Panc1 (cell line): ENCODE measurements at regions not wholly inside any gene's neighbourhood (a gene's known extent, or its start where the extent isn't known, plus 50 kb on each side); places are given as distances from the start of the nearest gene placed in this dataset.

Source experiments
- POLR2AphosphoS5 ChIP-seq: IDR thresholded peaks from 2 replicates; pipeline ENCODE4 v1.6.1; 2012; ENCODE audit warnings: mild to moderate bottlenecking, low read depth, low read length, moderate library complexity
- SIN3A ChIP-seq: IDR thresholded peaks from 2 replicates; pipeline ENCODE4 v1.6.1; 2012; ENCODE audit warnings: low read depth, mild to moderate bottlenecking, low read length, moderate library complexity, borderline replicate concordance; ENCODE audit not compliant: insufficient read depth
- TCF7L2 ChIP-seq: IDR thresholded peaks from 2 replicates; pipeline ENCODE4 v1.6.1; 2011; ENCODE audit warnings: mild to moderate bottlenecking, low read depth, low read length, inconsistent platforms
- TF ChIP-seq, protein P1 (sequence below): fragments of 450-650 bp; IDR thresholded peaks from 2 replicates; pipeline ENCODE4 v1.5.1; 2017; ENCODE audit warnings: mild to moderate bottlenecking
- TF ChIP-seq, protein P2 (sequence below), 2 experiments: IDR thresholded peaks; 2 replicates each; pipeline ENCODE4 v1.6.1; 2011 to 2012; ENCODE audit warnings: low read depth in 2 of 2, control low read depth in 1 of 2, low read length in 1 of 2, mild to moderate bottlenecking in 1 of 2, moderate library complexity in 1 of 2; ENCODE audit not compliant: insufficient read depth in 1 of 2

DNA sequence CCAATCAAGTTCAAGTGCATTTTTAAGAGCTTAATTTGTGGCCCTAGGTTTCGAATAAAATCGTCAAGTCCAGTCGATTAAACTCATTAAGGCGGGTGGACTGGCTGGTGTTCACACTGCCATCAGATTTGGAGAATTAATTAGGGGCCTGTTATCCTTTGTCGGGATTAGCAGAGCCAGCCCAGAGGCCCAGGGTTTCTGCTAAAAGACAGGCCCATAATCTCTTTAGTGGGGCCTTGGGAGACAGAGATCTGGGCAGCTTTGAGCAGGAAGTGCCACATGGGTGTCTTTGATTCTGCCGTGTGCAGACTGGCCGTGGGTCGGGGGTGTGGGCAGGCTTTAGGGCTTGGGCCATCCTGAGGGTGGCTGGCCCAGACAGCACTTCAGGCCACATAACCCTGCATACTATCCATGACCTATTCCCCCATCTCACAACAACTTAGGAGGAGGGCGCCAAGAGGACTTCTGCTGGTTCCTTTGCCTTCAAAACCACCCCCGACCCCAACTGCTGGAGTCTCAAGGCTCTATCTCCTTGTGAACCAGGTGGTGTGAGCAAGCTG, 94.7 kb downstream of the PLXNA1 start:
- TF ChIP-seq, protein P1, sequence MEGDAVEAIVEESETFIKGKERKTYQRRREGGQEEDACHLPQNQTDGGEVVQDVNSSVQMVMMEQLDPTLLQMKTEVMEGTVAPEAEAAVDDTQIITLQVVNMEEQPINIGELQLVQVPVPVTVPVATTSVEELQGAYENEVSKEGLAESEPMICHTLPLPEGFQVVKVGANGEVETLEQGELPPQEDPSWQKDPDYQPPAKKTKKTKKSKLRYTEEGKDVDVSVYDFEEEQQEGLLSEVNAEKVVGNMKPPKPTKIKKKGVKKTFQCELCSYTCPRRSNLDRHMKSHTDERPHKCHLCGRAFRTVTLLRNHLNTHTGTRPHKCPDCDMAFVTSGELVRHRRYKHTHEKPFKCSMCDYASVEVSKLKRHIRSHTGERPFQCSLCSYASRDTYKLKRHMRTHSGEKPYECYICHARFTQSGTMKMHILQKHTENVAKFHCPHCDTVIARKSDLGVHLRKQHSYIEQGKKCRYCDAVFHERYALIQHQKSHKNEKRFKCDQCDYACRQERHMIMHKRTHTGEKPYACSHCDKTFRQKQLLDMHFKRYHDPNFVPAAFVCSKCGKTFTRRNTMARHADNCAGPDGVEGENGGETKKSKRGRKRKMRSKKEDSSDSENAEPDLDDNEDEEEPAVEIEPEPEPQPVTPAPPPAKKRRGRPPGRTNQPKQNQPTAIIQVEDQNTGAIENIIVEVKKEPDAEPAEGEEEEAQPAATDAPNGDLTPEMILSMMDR: no peak
- TF ChIP-seq SIN3A (no peak), POLR2AphosphoS5 (no peak), TCF7L2 (no peak)
- TF ChIP-seq, protein P2, sequence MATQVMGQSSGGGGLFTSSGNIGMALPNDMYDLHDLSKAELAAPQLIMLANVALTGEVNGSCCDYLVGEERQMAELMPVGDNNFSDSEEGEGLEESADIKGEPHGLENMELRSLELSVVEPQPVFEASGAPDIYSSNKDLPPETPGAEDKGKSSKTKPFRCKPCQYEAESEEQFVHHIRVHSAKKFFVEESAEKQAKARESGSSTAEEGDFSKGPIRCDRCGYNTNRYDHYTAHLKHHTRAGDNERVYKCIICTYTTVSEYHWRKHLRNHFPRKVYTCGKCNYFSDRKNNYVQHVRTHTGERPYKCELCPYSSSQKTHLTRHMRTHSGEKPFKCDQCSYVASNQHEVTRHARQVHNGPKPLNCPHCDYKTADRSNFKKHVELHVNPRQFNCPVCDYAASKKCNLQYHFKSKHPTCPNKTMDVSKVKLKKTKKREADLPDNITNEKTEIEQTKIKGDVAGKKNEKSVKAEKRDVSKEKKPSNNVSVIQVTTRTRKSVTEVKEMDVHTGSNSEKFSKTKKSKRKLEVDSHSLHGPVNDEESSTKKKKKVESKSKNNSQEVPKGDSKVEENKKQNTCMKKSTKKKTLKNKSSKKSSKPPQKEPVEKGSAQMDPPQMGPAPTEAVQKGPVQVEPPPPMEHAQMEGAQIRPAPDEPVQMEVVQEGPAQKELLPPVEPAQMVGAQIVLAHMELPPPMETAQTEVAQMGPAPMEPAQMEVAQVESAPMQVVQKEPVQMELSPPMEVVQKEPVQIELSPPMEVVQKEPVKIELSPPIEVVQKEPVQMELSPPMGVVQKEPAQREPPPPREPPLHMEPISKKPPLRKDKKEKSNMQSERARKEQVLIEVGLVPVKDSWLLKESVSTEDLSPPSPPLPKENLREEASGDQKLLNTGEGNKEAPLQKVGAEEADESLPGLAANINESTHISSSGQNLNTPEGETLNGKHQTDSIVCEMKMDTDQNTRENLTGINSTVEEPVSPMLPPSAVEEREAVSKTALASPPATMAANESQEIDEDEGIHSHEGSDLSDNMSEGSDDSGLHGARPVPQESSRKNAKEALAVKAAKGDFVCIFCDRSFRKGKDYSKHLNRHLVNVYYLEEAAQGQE (IDR thresholded peaks at IDR 0.05; ENCODE audit: insufficient read depth in 1 of 2, low read depth in 2 of 2, low read length in 1 of 2): no peak
